Transverse colon (tissue), 4 donors: ENCODE measurements at regions not wholly inside any gene's neighbourhood (a gene's known extent, or its start where the extent isn't known, plus 50 kb on each side); places are given as distances from the start of the nearest gene placed in this dataset.

Experiments
- POLR2A ChIP-seq: fragments of 450-650 bp; IDR thresholded peaks from one replicate; pipeline ENCODE4 v1.6.1; 2016; ENCODE audit warnings: antibody characterized with exemption, mild to moderate bottlenecking, moderate library complexity
- POLR2AphosphoS5 ChIP-seq, 3 donors: sonication (generic); formaldehyde crosslinking; IDR thresholded peaks; one replicate each; pipeline ENCODE4 v1.6.1; 2016; ENCODE audit warnings: antibody characterized with exemption in 3 of 3
- TF ChIP-seq, protein P1 (sequence below), 5 experiments: fragments of 200-600 bp in 3 of 5; fragments of 450-650 bp in 2 of 5; sonication (generic) in 3 of 5; IDR thresholded peaks; 1 replicate in 2 of 5; 2 replicates in 3 of 5; pipeline ENCODE4 v1.5.1; 2016 to 2017; ENCODE audit warnings: antibody characterized with exemption in 5 of 5, inconsistent platforms in 3 of 5, mild to moderate bottlenecking in 2 of 5, moderate library complexity in 1 of 5

DNA sequence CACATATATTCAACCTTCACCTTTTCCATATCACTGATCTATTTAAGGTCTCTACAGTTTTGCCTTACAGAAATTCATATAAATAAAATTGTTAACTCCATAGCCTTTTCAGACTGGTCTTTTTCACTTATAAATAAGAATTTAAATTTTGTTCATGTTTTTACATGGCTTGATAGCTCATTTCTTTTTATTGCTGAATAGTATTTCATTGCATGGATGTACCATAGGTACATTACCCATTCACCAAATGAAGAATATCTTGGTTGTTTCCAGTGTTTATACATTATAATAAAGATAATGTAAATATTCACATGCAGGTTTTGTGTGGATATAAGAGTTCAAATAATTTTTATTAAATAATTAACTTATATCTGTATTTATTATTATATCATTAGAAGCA, 1765.0 kb downstream of the OTOL1 start:
- TF ChIP-seq, protein P1, sequence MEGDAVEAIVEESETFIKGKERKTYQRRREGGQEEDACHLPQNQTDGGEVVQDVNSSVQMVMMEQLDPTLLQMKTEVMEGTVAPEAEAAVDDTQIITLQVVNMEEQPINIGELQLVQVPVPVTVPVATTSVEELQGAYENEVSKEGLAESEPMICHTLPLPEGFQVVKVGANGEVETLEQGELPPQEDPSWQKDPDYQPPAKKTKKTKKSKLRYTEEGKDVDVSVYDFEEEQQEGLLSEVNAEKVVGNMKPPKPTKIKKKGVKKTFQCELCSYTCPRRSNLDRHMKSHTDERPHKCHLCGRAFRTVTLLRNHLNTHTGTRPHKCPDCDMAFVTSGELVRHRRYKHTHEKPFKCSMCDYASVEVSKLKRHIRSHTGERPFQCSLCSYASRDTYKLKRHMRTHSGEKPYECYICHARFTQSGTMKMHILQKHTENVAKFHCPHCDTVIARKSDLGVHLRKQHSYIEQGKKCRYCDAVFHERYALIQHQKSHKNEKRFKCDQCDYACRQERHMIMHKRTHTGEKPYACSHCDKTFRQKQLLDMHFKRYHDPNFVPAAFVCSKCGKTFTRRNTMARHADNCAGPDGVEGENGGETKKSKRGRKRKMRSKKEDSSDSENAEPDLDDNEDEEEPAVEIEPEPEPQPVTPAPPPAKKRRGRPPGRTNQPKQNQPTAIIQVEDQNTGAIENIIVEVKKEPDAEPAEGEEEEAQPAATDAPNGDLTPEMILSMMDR (IDR thresholded peaks at IDR 0.05), result no peak
- no peak for TF ChIP-seq POLR2A
- no peak for TF ChIP-seq POLR2AphosphoS5 (IDR thresholded peaks at IDR 0.05)
